NAMALWA (cell line): ENCODE measurements at regions not wholly inside any gene's neighbourhood (a gene's known extent, or its start where the extent isn't known, plus 50 kb on each side); places are given as distances from the start of the nearest gene placed in this dataset.
A peak's percentile ranks its signal among the peaks of the same experiment; 100 is the strongest.

ENCODE experiments used
- DNase-seq: peaks from one replicate; pipeline ENCODE4 v3.0.0-alpha.2; 2015; ENCODE audit warnings: low spot score

DNA sequence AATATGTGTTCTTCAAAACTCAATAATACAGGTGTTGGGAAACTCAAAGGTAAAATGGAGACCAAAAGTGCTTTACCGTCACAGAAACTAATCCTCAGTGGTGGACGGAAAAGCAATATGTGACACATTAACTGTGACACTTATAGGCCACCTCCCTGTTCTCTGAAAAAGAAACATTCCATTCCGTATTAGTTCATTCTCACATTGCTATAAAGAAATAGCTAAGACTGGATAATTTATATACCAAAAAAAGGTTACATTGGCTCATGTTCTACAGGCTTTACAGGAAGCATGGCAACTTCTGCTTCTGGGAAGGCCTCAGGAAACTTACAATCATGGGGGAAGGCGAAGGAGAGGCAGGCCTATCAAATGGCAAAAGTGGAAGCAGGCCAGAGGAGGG lies 435.3 kb upstream of the HTR2A start:
- DNase-seq = no peak

DNA sequence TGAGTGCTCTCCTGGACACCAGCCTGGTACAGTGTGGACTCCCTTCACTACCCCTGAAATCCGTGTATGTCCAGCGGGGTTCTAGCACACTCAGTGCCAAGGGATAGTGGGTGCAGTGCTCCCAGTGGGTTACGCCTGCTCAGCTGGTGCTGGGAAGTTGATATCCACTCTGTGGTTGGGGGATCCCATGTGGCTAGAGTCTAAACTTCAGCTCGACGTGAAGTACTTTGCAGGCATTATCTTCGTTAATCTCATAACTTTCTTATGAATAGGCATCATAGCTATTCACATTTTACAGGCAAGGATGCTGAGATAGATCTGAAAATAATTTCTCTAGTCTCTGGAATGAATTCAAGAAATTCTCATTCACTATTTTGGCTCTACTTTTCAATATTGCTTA lies 433.2 kb upstream of the HTR2A start:
- DNase-seq = no peak

DNA sequence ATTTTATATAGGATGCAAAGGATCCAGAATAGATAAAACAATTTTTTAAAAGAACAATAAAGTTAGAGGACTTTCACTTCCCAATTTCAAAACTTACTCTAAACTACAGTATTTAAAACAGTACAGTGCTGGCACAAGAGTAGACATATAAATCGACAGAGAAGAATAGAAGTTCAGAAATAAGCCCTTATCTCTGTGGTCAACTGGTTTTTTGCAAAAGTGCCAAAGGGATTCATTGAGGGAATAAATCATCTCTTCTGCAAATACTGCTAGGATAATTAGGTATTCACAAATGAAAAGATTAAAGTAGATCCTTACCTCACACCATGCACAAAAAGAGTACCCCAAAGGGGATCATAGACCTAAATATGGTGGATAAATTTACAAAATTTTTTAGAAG lies 431.0 kb upstream of the HTR2A start:
- DNase-seq = no peak

DNA sequence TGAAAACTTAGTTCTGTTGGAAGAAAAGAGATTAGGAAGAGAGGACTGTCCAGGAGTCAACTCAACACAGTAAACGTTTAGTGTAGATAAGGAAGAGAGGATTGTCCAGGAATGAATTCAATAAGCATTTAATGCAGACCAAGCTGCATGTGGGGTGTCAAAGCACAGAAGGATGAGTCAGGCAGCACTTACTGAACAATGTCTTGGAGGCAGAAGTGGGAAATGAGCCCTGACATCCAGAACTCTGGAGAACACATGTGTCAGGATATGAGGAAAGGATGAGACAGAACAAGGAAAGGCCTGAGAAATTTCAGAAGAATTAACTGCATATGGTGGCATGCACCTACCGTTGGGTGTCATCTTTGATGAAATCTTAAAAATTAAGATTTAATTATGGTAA lies 429.2 kb upstream of the HTR2A start:
- DNase-seq = no peak

DNA sequence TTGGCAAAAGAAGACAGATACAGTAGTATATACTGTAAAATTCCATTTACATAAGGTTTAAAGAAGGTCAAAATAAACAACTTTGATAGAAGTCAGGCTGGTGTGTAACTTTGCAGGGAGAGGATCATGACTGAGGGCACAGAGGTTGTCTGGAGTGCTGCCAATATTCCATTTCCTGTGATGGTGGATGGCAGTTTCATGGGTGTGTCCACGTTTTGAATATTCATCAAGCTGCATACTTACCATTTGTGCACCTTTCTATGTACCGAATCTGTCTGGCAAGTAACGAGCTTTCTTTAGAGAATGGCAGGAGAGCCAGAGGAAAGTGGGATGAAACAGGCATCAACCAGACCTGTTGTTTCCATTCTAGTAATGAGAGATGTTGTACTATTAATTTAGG lies 420.5 kb upstream of the HTR2A start:
- DNase-seq = no peak

DNA sequence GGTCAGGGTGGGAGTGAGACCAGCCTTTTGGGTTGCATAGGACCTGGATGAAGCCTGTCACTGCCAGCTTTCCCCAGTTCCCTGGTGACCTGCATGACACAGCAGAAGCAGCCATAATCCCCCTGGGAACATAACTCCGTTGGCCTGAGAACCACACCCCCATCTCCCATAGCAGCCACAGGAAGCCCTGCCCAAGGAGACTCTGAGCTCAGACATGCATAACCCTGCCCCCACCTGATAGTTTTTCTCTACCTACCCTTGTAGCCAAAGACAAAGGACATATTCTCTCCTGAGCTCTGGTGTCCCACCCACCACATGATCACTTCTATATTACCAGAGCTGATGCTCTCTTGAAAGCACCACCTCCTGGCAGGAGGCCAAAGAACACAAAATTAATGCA lies 413.5 kb upstream of the HTR2A start:
- peak; percentile 4 for DNase-seq

DNA sequence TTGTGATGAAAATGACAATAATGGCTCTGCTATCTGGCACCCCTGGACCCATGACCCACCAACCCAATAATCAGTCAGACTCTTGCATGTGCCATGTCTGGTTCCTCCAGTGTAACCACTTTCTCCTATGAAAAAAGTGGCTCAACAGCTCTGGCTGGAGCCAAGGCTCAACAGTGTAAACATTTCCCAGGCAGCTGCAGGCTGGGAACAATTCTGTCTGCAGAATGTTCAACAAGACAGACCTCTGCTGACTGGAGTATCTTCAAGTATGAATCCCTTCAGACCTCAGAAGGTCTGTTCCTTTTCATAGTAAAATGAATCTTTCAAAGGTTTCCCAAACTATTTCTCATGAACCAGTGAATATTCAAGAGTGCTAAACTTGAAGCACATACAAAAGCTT lies 410.1 kb upstream of the HTR2A start:
- no peak for DNase-seq

DNA sequence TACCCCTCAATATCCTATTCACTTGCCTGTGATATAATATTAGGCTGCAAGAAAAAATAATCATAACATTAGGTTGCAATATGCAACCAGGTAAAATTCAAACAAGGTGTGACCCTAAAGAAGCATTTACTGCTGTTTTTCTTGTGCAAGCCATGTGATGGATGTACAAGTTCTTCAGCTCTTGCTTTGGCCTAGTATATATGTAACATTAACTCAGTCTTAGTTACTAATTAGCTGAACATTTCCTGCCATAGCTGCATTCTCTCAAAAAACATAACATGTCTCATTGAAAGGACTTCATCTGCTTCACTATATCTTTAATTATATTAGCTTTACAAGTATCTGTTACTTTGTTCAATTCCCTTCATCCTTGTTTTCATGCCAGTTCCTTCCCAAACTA lies 406.8 kb upstream of the HTR2A start:
- no peak for DNase-seq

DNA sequence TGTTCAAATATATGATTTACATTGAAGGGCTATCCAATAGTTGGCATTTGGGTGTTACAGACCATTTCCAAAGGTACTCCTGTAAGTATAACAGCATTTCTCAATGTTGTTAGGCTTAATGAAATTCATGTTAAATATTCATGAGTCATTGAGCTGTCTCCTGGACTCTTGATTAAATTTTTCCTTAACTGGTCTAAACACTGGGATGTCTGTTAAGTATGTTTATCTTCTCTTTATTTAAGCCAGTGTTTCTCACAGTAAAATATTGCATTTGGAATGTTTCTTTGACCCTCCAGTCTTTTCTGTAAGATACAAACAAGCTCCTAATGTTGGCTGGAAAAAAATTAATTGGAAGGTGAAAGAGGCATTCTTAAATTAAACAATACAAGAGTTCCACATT lies 402.5 kb upstream of the HTR2A start:
- no peak for DNase-seq

DNA sequence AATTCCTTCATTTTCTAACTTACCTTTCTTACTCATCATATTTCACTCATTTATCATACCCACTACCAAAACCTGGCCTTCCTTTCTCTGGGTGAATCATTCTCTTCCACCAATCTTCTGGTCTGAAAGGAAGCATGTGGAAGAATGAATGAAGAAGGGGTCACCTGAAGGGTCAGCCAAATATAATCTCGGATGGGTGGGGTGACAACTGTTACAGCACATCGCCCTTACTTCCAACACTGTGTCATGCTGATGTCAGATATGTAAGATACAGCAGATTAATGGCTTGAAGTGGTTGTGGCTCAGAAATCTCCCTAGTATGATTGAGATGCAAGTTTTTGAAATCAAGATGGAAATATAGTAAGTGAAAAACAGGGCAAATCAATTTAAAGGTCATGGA lies 401.7 kb upstream of the HTR2A start:
- DNase-seq = no peak

DNA sequence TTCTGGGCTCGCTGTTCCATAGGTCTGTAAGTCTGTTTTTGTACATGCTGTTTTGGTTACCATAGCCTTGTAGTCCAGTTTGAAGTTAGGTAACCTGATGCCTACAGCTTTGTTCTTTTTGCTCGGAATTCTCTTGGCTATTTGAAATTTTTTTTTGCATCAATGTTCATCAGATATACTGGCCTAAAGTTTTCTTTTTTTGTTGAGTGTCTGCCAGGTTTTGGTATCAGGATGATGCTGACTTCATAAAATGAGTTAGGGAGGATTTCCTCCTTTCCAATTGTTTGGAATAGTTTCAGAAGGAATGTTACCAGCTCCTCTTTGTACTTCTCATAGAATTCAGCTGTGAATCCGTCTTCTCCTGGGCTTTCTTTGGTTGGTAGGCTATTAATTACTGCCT lies 397.8 kb upstream of the HTR2A start:
- no peak for DNase-seq

DNA sequence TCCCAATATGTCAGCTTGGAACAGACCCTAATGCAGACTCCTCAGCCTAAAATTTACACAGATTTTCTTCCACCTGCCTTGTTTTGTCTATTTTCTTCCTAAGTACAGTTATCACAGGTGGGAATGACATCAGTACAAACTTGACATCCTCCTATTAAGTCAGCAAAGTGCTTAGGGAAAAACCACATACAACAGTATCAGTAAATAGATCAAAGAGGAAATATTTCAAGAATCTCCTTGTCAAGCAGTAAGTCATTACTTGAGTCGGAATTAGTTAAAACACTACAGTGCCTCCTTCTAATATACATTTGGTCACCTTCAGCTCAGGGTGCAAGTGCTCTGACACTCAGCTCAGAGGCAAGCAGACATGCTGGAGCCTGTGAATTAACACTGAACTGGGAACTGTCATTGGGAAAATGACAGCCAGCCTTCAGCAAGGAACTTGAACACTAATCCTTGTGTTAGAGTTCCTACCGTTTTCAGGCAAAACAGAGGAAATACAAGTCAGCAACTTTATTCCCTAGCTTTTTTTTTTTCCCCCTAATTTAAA lies 394.3 kb upstream of the HTR2A start:
- no peak for DNase-seq

DNA sequence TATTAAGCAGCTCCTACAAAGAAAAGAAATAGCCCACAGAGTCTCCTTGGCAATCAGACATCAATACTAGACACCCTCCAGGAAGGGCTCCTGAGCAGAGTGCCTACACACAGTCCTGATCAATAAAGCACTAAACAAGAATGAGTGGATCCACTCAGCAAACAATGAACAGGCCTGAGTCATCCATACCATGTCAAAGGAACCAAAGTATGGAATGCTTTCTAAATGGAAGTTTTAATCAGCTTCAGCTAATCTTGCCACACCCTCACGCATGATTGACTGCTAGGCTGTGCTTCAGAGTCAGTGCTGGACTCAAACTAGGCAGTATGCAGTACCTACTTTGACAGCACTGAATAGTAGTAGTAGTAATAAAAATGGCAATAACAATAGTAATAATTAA lies 392.7 kb upstream of the HTR2A start:
- no peak for DNase-seq

DNA sequence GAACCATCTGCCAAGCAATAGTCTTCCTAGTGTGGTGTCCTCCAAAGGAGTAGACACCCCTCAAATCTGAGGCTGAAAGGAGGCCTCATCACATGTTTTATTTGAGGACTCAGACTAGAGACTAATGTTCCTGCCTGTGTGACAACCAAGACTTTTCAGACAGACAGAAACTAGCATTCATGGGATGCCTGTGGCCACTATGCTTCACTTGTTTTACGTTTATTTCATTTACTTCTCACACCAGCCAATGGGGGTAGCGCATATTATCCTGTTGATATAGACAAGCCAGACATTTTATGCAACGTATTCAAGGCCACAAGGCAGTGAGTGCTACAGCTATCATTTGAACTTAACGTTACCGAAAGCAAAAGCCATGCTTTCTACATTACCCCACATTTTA lies 391.7 kb upstream of the HTR2A start:
- DNase-seq = no peak

DNA sequence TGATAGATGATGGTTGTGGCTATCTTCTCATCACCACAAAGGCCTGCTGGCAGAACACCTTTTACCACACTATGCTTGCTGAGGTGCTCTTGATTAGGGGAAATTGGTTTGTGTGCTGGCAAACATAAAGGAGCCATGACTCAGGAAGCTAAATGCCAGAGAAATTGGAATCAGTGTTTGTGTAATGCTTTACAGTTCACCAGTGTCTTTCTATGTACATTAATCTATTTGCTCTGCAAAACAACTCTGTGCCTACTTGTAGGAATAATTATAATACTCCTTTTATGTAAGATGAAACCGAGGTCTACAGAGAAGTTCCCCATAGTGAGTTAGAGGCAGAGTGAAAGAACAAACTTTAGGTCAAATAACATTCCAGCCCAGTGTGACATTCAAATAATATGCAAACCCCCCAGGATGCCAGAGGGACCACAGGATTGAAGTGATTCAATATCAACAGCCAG lies 390.5 kb upstream of the HTR2A start:
- DNase-seq = no peak

DNA sequence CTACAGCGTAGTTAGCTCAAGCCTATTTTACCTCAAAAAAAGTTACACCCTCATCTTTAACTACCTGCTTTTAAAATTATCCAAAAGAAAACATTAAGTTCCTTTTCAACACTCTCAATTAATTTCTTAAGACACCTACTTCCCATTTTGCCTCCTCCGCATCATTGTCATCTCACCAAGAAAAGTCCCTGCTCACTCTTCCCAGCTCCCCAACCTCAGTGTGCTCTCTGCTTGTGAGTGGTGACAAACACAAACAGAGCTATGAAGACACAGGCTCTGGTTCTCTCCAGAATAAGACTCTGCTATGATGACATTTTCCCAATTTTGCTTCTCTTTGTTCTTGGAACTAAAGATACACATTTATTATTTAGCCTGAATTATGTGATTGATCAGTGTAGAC lies 385.1 kb upstream of the HTR2A start:
- DNase-seq = no peak

DNA sequence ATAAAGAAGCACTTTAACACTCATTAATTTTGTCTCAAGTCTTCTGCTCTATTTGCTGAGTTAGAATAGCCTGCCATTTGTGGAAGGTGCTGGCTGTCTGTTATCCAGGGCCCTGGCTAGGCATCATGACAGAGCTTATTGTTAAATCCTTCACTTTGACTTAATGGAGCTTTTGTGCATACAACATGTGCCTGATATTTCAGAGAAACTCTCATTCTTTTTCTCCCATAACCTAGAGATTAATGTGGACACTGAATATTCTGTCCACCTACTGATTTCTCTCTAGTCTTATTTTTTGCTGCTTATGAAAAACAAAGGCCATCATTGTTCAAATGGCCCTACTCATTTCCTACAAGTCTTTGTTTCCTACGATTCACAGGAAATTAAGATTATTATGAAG lies 383.1 kb upstream of the HTR2A start:
- DNase-seq = no peak

DNA sequence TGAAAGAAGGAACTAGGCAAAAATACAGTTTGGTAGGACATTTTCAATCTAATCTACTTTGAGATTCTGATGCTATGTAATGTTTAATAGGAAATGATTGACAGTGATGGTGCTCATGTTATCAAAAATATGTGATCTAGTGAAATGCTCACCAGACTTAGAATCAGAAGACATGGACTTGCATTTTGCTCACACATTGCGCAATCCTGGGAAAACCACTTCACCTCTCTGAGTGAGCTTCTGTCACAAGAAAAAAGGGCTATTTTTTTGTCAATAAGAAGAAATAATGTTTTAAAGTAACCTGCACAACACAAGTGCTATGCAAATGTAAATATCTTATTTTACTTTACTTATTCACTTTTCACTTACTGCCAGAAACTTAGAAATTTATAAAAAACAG lies 380.9 kb upstream of the HTR2A start:
- no peak for DNase-seq

DNA sequence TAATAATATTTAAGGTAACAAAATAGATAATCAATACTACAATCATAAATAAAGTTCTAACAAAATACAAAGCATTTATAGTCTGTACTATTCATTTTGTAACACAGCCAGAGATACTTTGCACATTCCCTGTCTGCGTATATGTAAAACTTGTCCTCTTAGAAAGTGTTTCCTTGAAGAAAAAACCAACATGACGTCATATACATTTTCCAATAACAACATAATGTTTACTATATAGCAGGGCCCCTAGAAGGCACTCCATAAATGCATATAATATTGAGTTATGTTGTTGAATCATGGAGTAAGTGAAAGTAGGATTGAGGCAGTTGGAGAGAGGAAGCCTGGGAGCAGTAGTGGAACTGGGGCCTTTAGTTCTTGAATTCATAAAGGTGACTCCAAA lies 371.4 kb upstream of the HTR2A start:
- no peak for DNase-seq

DNA sequence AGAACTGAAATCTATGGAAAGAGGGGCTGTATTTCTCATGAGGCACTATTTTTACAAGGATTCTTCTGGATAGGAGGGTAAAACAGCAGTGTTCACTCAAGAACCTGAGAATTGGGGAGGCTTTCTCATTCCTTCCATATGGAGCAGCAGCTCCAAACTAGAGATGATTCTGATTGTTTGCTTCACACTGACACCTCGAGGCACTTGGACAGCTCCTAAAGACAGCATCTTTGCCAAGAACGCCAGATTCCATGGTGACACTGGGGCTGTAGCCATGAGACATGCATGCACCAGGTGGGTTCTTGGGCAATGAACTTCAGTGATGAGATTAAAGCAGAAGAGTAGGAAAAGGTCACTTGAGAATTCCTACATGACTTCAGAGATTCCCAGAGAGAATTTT lies 361.5 kb upstream of the HTR2A start:
- no peak for DNase-seq

DNA sequence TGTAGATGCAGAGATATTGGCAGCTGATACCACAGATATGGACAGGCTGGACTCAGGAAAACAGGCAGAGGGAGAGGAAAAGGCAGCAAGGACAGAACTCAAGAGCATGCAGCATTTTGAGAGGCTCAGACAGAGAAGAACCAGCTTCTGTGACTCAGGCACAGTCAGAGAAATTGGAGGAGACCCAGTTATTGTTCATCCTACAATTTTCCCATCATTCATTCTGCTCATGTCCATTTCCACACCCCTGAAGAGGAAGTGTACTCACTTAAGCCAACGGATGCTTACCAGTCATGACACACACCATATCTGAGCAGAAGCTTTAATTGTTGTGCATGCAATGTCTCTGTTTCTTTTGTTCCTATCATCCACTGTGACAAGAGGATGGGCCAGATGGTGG lies 359.8 kb upstream of the HTR2A start:
- DNase-seq = no peak

DNA sequence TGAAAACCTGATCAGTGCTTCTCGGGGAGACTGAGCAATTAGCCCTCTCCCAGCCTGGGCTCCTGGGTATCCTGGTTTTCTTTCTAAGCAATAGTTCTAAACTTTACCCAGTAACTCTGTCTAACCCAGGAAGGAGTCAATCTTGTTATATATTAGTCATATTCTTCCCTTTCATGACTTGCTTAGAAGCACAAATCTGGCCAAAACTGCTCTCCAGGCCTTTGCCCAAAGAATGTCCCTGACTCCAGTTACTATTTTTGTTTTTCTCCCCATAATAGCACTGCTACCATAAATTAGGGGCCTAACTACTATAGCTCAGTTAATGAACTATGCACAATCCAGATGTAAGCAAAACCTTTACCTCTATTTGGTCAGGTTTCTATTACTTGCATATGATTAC lies 355.8 kb upstream of the HTR2A start:
- DNase-seq = no peak

DNA sequence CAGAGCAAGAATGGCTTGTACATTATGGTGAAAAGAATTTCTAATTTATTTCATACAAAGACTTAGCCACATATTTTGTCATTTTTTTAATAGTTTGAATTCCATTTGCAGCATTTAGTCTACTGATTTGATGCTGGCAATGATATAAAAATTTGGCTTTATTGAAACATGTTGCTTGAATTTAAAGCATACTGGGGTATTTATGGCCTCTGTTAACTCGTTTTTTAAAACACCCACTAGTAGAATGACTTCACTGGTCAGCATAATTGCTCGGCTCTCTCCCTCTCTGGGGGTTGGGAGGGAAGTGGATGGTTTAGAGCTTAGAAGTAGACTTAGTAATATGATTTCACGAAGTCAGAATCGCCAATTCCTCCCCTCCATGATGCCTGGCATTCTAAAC lies 354.9 kb upstream of the HTR2A start:
- no peak for DNase-seq

DNA sequence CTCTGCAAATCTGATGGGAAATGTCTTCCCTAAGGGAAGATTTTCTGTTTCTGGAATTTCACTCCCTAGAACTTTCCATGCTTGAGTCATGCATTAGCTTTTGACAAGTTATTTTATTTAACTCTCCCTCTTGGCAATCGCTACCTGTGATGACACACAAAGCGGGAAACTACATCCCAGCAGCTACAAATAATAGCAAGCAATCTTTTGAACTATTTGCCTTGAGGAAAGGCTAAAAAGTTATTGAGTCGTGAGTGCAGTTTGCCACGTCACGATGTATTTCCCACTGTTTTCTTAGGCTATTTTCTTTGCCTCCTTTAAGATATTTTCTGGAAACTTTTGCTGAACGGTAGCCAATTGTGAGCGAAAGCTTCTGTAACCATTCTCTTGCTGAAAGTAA lies 353.3 kb upstream of the HTR2A start:
- DNase-seq = no peak

DNA sequence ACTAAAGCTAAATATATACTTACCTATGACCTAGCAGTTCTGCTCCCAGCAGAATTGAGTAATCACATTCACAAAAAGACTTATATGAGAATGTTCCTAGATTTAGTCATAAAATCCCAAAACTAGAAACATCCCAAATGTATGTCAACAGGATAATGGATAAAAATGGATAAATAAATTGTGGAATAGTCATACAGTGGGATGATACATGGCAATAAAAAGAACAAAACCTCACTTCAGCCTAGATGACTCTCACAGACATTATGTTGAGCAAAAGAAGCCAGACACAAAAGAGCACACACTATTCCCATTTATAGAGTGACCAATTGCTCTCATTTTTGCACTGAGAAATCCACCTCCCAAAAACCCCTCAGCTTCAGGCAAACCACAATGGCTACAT lies 352.4 kb upstream of the HTR2A start:
- no peak for DNase-seq
